ENCODE measurements at regions not wholly inside any gene's neighbourhood (a gene's known extent, or its start where the extent isn't known, plus 50 kb on each side); places are given as distances from the start of the nearest gene placed in this dataset.

- no peak for DNase-seq
Measured at GRCh38 chr3:55218577-55218976, 268.5 kb downstream of the WNT5A start.

GRCh38 chr3:55207744-55208143 is 279.4 kb downstream of the WNT5A start:
- DNase-seq: no peak

DNA sequence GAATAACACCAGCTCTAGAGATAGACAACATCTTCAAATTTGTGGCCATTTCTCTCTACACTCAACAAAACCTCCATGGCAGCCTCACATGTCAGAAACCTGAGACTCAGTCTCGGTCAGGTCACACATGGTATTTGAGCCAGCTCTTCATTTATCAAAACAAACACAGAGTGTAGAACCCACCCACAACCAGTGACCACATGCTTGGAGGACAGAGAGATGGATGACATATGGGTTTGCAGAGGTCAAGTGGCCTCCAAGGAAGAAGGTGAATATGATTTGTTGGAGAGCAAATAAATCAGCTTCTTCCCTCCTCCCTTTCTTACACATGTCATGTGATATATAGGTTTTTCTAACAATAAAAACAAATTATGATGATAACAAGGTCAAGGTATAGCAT is 278.1 kb upstream of the LRTM1 start:
- DNase-seq: no peak

GRCh38 chr3:55204417-55204816 is 276.6 kb upstream of the LRTM1 start:
- DNase-seq: no peak

DNA sequence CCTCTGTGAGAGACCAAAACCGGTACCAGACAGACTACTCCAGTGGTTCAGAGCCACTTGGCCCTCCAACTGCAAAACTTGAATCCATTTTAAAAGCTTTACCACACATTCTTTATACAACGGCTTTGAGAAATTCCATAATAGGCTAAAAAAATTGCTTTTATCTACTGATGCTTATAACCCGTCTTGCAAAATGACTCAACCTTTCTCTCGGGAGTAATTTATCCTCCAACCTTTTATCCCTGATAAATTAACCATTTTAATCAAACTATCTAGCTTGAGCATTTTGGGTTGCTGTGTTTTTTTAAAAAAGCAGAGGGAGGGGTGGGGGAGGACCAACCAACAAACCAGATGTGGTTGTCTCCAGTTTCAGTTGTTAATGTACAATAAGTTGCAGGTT is 275.7 kb upstream of the LRTM1 start:
- no peak for DNase-seq

DNA sequence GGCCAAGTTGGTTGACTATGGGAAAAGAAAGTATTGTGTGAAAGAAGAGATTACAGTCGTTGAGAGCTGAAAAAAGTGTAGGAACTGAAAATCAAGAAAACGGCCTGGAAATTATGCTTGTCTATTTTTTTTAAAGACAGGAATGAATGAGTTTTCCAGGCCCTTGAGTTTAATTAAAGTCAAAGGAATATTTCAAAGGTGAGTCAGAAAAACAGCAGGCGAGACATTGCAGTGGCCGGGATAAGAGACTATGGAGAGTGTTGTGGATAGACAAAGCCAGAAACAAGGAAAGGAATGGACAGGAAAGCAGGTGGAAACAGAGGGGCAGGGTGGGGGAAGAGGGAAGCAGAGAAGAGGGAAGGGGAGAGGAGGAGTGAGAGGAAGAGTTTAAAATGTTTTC is 275.1 kb upstream of the LRTM1 start:
- no peak for DNase-seq

DNA sequence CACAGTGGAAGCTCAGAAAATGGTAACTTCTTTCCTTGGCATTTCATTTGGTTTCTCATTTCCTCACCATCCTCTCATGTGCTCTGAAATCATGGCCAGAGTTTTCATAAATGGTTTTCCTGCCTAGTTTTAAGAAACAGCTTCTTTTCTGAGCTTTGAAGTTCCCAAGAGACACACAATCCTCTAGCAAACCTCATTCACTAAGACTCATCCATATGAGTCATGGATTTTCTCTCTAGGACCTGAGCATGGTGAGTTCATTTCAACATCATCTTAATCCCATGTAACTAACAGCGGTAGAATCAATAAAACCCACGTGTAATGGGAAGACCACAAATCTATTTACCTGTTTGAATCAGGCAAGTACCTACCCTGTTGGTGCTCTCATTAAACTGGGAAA is 274.5 kb upstream of the LRTM1 start:
- no peak for DNase-seq

GRCh38 chr3:55201779-55202178 is 273.9 kb upstream of the LRTM1 start:
- no peak for DNase-seq

- DNase-seq: no peak
Measured at GRCh38 chr3:55200906-55201305, 273.0 kb upstream of the LRTM1 start.

DNA sequence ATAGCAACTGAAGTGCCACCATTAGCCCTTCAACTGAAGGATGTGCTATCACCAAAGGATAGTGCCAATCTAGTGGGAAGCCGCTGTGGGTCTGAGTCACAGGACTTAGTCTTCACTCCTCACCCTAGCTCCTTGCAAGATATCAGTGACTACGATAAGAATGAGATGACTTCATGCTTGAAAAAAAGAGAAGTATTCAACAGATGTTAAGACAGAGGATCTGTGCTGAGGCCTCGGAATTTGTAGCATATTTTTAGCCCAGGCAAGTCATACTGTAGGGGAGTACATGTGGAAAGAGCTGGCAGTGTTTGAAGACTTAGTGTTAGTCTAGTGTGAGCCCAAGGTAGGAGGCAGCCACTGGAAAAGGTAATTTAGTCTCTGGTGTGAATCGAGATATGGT is 270.7 kb upstream of the LRTM1 start:
- no peak for DNase-seq

DNA sequence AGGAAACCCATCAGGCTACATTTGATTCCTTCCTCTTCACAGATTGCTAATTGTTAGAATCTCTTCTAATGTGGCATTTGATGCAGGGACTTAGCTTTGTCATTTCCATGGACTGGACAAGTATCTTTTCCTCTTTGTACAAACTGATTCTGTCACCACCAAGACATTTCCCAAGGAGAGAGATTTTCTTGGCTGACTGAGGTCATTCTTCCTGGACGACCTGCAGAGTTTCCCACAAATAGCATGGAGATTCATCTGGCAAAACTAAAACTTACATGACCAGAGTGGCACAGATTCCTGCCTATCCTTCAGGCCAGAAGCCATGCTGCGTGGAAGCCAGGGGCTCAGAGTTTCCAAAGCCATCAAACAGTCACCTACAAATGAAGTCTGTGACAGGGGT is 269.2 kb upstream of the LRTM1 start:
- DNase-seq: no peak

- no peak for DNase-seq
Measured at GRCh38 chr3:55196495-55196894, 268.6 kb upstream of the LRTM1 start.

DNA sequence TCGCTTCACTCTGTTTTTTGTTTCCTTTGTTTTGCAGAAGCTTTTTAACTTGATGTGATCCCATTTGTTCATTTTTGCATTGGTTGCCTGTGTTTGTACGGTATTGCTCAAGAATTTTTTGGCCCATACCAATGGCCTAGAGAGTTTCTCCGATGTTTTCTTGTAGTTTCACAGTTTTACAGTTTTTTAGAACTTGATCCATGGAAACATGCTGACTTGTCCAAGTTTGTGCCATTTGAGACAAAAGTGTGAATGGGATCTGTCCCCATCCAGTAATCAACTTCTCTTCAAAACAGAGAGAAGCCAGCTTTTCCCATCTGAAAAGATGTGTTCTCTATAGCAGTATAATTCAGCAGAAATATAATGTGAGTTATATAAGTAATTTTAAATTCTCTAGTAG is 266.5 kb upstream of the LRTM1 start:
- DNase-seq: no peak

- DNase-seq: no peak
Measured at GRCh38 chr3:55191911-55192775, 264.3 kb upstream of the LRTM1 start.

- no peak for DNase-seq
Measured at GRCh38 chr3:55190331-55190730, 262.5 kb upstream of the LRTM1 start.

DNA sequence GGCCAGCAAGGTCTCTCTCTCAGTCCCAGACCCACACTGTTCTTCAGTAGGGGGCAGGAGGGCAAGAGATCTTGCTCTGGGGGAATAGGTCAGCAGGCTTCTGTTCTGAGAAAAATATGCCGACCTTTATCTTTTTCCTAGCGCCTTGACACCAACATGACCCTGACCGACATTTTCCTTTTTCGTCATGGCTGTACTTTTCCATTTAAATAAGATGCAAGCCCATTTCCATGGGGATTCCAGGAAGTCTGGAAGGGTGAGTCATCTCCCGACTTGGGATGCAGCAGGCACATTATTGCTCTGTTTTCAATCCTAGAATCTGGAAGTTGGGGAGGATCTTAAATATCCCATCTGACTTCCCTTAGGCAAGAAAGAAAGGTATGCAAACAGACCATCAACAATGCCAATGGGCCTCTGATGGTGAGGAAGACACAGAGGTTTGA is 261.5 kb upstream of the LRTM1 start:
- no peak for DNase-seq

DNA sequence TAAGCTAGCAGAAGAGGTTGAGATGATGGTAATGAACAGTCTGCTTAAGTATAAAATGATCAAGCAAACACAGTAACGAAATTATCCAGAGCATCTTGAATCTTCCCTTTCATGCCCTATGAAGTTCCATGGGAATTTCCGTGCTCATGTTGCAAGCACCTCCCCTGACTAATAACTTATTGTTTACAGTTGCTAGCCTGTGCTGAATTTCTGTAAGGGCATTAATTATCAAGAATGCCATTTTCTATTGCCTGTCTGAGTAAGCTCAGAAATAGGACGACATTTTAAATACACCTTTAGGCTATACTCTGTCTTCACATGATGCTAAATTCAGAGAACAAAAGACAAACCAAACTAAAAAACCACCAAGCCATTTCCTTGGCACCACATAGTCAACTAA is 257.5 kb upstream of the LRTM1 start:
- DNase-seq: no peak

DNA sequence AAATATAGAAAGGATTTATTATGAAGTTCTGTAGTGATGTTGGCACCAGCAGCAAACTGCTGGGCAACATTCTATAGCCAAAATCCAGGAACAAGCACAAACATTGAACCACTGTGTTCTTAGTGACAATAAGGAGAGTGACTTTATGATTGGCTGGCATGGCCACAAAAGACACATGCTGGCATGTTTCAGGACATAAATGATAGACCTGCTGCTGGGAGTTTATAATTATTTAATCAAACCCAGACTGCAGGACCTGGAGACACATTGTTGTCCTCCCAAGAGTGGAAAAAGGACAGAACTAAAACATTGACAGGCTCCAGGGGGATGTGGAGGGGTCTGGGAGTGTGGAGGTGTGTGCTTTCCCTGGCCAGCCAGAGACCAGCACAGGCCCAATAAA is 255.3 kb upstream of the LRTM1 start:
- no peak for DNase-seq

GRCh38 chr3:55180936-55181535 is 253.2 kb upstream of the LRTM1 start:
- DNase-seq: peak in 1 of 2 donors; percentile 45

DNA sequence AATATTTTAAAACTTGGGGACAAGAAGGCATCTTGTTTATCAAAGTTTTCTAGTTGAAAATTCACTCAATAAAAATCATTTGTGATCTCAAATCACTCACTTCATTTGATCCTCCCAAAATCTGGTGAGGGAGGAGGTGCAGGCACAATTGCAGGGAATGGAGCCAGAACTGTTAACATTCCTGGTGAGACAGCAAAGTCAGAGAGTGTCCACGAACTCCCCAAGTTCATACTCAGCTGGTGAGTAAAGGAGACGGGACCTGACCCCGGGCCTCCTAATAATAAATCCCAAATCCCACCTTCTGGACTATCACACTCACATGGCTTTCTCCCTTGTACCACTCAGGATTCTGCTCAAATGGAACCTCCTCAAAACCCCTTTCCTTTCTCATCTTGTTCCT is 252.3 kb upstream of the LRTM1 start:
- DNase-seq: no peak

DNA sequence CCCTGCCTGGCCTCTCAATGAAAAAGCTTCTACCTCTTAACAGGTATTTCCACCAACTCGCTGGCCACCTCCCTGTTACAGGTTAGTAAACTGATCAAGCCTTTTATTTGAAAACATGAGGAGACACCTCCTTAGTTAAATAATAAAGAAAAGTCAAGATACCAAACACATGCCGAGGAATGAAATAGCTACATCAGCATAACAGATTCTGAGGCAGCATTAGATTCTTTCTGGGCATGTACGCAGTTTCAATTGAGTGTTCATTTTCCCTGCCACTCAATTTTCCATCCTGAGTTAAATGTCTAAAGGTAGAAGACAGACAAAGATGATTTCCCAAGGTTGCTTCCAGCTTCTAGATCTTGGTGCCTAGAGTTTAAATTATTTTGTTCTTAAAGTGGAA is 250.5 kb upstream of the LRTM1 start:
- no peak for DNase-seq

GRCh38 chr3:55177749-55178148 is 249.9 kb upstream of the LRTM1 start:
- DNase-seq: no peak

GRCh38 chr3:55175423-55175822 is 247.6 kb upstream of the LRTM1 start:
- no peak for DNase-seq

DNA sequence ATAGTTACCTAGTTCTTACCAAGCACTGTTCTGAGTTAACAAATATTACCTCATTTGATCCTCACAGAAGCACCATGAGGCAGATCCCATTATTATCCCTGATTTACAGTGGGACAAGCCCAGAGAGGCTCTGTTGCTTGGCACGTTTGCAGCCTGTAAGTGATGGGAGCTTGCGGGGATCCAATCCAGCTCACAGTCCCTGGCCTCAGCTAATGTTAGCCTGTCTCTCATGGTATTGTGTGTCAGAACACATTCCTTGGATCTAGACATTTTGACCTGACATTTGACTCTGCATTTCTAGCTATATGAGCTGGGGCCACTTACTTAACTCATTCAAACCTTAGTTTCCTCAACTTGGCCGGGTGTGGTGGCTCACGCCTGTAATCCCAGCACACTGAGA is 246.9 kb upstream of the LRTM1 start:
- DNase-seq: no peak

DNA sequence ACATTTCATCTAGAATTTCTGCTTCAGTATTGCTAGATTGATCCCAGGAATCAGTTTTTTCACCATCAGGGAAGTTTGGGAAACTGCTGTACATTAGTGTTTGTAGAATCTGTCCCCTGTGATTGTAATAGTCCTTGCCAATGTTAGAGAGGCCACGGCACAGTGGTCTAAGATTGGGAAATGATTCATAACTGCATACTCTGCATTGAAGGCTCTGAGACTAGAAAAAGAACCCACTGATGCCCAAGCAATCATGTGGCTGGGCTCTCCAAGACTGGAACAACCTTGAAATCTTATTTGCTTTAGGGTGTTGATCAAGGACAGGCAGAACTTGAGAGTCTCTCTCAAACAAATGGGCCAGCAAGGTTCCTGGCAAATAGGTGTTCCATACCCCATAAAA is 245.6 kb upstream of the LRTM1 start:
- DNase-seq: no peak
